Loucy (cell line): ENCODE measurements at regions not wholly inside any gene's neighbourhood (a gene's known extent, or its start where the extent isn't known, plus 50 kb on each side); places are given as distances from the start of the nearest gene placed in this dataset.

Experiments used
- H2AFZ ChIP-seq: fragments of 200-600 bp; sonication (generic); 2 replicates; pipeline ENCODE4 v1.6.0; 2016; ENCODE audit warnings: antibody characterized with exemption, mild to moderate bottlenecking, low read length, moderate library complexity
- H3F3A ChIP-seq: fragments of 200-600 bp; 2 replicates; pipeline ENCODE4 v1.6.0; 2016; ENCODE audit warnings: antibody characterized with exemption, low read depth, mild to moderate bottlenecking
- H3K27me3 ChIP-seq: fragments of 200-600 bp; sonication (generic); 2 replicates; pipeline ENCODE4 v1.6.1; 2014; ENCODE audit warnings: low read length, mild to moderate bottlenecking; ENCODE audit not compliant: insufficient read depth, poor library complexity, severe bottlenecking
- H3K36me3 ChIP-seq: fragments of 200-600 bp; sonication (generic); 2 replicates; pipeline ENCODE4 v1.6.1; 2016; ENCODE audit warnings: low read length; ENCODE audit not compliant: insufficient read depth
- H3K4me1 ChIP-seq: fragments of 200-600 bp; sonication (generic); 2 replicates; pipeline ENCODE4 v1.5.1; 2014; ENCODE audit warnings: low read length, mild to moderate bottlenecking; ENCODE audit not compliant: insufficient read depth, poor library complexity, severe bottlenecking
- H3K4me2 ChIP-seq: fragments of 200-600 bp; sonication (generic); 2 replicates; pipeline ENCODE4 v1.6.0; 2014; ENCODE audit warnings: antibody characterized with exemption, low read length, low read depth, mild to moderate bottlenecking; ENCODE audit not compliant: poor library complexity, severe bottlenecking
- H3K4me3 ChIP-seq: fragments of 200-600 bp; sonication (generic); 2 replicates; pipeline ENCODE4 v1.5.1; 2014; ENCODE audit warnings: low read length, mild to moderate bottlenecking, mixed read lengths; ENCODE audit not compliant: poor library complexity, severe bottlenecking
- H3K79me2 ChIP-seq: fragments of 200-600 bp; sonication (generic); 2 replicates; pipeline ENCODE4 v1.6.1; 2014; ENCODE audit warnings: low read length; ENCODE audit not compliant: insufficient read depth
- H3K9ac ChIP-seq: fragments of 200-600 bp; sonication (generic); 2 replicates; pipeline ENCODE4 v1.6.0; 2014; ENCODE audit warnings: mild to moderate bottlenecking, low read depth, low read length, moderate library complexity; ENCODE audit not compliant: poor library complexity, severe bottlenecking
- H3K9me2 ChIP-seq: fragments of 200-600 bp; sonication (generic); replicated peaks from 2 replicates; pipeline ENCODE4 v1.6.1; 2016; ENCODE audit warnings: low read depth, low read length, mixed read lengths
- H3K9me3 ChIP-seq: fragments of 200-600 bp; sonication (generic); 2 replicates; pipeline ENCODE4 v1.6.1; 2014; ENCODE audit warnings: mild to moderate bottlenecking, antibody characterized with exemption, low read length, low read depth; ENCODE audit not compliant: insufficient read depth
- H4K20me1 ChIP-seq: fragments of 200-600 bp; sonication (generic); 2 replicates; pipeline ENCODE4 v1.6.0; 2014; ENCODE audit warnings: antibody characterized with exemption, low read length, mild to moderate bottlenecking; ENCODE audit not compliant: insufficient read depth, poor library complexity, severe bottlenecking
- EZH2phosphoT487 ChIP-seq: fragments of 200-600 bp; IDR thresholded peaks from 2 replicates; pipeline ENCODE4 v1.6.1; 2018; ENCODE audit warnings: antibody characterized with exemption, mild to moderate bottlenecking, moderate library complexity, borderline replicate concordance
- TF ChIP-seq, protein P1 (sequence below): fragments of 200-600 bp; sonication (generic); conservative IDR thresholded peaks from 2 replicates; pipeline ENCODE4 v1.5.1; 2014; ENCODE audit warnings: mild to moderate bottlenecking, antibody characterized with exemption, low read length

DNA sequence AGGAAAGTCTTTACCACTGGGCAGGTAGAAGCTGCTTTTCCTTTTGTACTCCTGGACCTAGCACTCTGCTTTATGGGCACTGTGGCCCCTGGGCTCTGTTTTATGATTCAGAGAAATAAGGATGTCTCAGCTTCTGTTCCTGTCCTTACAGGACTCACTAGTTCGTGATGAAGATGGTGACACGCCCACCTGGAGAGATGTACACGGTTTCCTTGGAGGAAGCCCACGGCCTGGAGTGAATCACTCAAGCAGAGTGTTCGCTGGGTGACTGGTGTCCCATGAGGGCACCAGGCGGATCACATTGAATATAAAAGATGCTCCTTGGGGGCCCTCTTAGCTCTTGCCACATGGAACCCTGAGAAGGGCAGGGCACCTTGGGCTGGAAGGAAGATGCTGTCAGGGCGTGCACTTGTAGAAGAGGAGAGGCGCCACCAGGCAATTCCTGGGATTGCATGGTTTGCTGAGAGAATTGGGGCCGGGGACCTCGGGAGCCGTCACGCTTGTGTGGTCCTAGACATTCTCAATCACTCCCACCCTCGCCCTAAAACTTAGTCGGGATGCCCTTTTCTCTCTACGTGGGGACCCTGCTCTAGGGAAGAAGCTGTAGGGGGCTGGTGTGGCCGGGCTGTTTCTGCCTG, 202.6 kb downstream of the TSHZ3 start:
- H3K36me3 ChIP-seq, result no peaks in the 10 kb centered on the region
- H3F3A ChIP-seq, result no peaks in the 10 kb centered on the region
- no peak overlapping the region for H3K9ac ChIP-seq
- H3K27me3 ChIP-seq, result no peaks in the 10 kb centered on the region
- H3K79me2 ChIP-seq, result no peaks in the 10 kb centered on the region
- no peak overlapping the region for H2AFZ ChIP-seq
- no peak overlapping the region for H3K4me2 ChIP-seq
- TF ChIP-seq, protein P1, sequence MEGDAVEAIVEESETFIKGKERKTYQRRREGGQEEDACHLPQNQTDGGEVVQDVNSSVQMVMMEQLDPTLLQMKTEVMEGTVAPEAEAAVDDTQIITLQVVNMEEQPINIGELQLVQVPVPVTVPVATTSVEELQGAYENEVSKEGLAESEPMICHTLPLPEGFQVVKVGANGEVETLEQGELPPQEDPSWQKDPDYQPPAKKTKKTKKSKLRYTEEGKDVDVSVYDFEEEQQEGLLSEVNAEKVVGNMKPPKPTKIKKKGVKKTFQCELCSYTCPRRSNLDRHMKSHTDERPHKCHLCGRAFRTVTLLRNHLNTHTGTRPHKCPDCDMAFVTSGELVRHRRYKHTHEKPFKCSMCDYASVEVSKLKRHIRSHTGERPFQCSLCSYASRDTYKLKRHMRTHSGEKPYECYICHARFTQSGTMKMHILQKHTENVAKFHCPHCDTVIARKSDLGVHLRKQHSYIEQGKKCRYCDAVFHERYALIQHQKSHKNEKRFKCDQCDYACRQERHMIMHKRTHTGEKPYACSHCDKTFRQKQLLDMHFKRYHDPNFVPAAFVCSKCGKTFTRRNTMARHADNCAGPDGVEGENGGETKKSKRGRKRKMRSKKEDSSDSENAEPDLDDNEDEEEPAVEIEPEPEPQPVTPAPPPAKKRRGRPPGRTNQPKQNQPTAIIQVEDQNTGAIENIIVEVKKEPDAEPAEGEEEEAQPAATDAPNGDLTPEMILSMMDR, result no peak
- TF ChIP-seq EZH2phosphoT487, result no peak
- H3K9me2 ChIP-seq, result no peaks in the 10 kb centered on the region
- peaks cover 4% of the 10 kb centered on the region; the same call in 1 of the 2 replicates for H3K9me3 ChIP-seq
- H3K4me3 ChIP-seq, result no peak overlapping the region
- H4K20me1 ChIP-seq, result no peaks in the 10 kb centered on the region
- no peaks in the 10 kb centered on the region for H3K4me1 ChIP-seq

- no peak overlapping the region for H3K4me3 ChIP-seq
- H3K4me2 ChIP-seq, result no peak overlapping the region
- no peak overlapping the region for H3K9ac ChIP-seq
- no peaks in the 10 kb centered on the region for H3K36me3 ChIP-seq
- H3K4me1 ChIP-seq, result no peaks in the 10 kb centered on the region
- no peak overlapping the region for H2AFZ ChIP-seq
- no peaks in the 10 kb centered on the region for H3K9me2 ChIP-seq
- peaks cover 4% of the 10 kb centered on the region; the same call in 1 of the 2 replicates for H3K9me3 ChIP-seq
- no peaks in the 10 kb centered on the region for H3F3A ChIP-seq
- H4K20me1 ChIP-seq, result no peaks in the 10 kb centered on the region
- no peaks in the 10 kb centered on the region for H3K27me3 ChIP-seq
- H3K79me2 ChIP-seq, result no peaks in the 10 kb centered on the region
- no peak for TF ChIP-seq EZH2phosphoT487
- TF ChIP-seq, protein P1, result no peak
These were observed 203.2 kb downstream of the TSHZ3 start for GRCh38 chr19:31146015-31146414.

DNA sequence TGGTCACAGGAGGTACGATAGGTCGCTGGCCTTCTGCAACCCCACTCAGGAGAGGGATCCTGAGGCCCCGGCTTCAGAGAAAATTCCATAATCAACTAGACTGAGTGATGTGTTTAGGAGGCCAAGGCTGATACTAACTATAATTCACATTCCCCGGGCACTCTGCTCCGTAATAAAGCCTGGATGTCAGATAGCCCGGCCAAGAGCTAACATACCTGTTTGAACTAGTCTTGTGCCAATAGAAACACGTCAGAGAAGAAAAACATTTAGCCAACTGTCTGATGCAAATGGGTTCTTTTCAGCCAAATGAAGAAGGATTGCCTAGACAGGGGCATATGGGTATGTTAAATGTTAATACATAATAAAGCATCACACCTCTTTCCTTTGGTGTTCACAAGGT, 204.2 kb downstream of the TSHZ3 start:
- H3K9ac ChIP-seq, result no peak overlapping the region
- TF ChIP-seq, protein P1, result no peak
- no peak for TF ChIP-seq EZH2phosphoT487

More for the DNA sequence above, 204.2 kb downstream of the TSHZ3 start:
- Histone ChIP-seq H3F3A (no peaks in the 10 kb centered on the region), H3K9me3 (0 out of 2 replicates have a peak, but pooled peaks cover 4% of the 10 kb centered on the region), H3K4me1 (no peaks in the 10 kb centered on the region), H2AFZ (no peak overlapping the region), H3K9me2 (no peaks in the 10 kb centered on the region), H3K27me3 (no peaks in the 10 kb centered on the region), H3K79me2 (no peaks in the 10 kb centered on the region), H3K4me3 (no peak overlapping the region), H4K20me1 (no peaks in the 10 kb centered on the region), H3K4me2 (no peak overlapping the region), H3K36me3 (no peaks in the 10 kb centered on the region)
